HepG2 (cell line): ENCODE measurements at regions not wholly inside any gene's neighbourhood (a gene's known extent, or its start where the extent isn't known, plus 50 kb on each side); places are given as distances from the start of the nearest gene placed in this dataset.

Experiments used
- ATAC-seq: fragments of 200-7000 bp; cut with Tn5 transposase; 3 replicates; pipeline ENCODE4 v1.9.1; 2020; ENCODE audit warnings: mild to moderate bottlenecking, moderate library complexity
- BruUV-seq: library from RNA; stranded (reverse); fragments of 400-500 nt; replicated peaks from 2 replicates; lab custom pipeline; 2021; lab: Mats Ljungman, UMichigan
- CTCF ChIA-PET: fragments of 300-600 bp; formaldehyde crosslinking; extraction: SDS; loops from one replicate; lab custom pipeline; 2021; ENCODE audit warnings: low total read pairs, inconsistent platforms, low intra/inter-chr PET ratio; lab: Yijun Ruan, JAX
- POLR2A ChIA-PET: fragments of 350-600 bp; sonication (Branson Sonifier 250); formaldehyde crosslinking; loops from one replicate; lab custom pipeline; 2020; ENCODE audit warnings: antibody characterized with exemption, inconsistent platforms; lab: Yijun Ruan, JAX
- DNase-seq: peaks from one replicate; pipeline ENCODE4 v3.0.0-alpha.2; 2015; ENCODE audit warnings: low spot score
- FAIRE-seq: peaks from 3 replicates; lab custom pipeline; 2011; peaks lifted over from hg19 to GRCh38; lab: Jason Lieb, UNC
- H2AFZ ChIP-seq: one replicate; pipeline ENCODE4 v1.6.1; 2011; ENCODE audit warnings: low read length, inconsistent platforms
- H3K27ac ChIP-seq: fragments of 300-600 bp; 3 replicates; pipeline ENCODE4 v1.8.0; 2011; ENCODE audit warnings: mixed run types, mild to moderate bottlenecking, mixed read lengths, low read length, inconsistent platforms; ENCODE audit not compliant: insufficient read depth; ENCODE audit errors: extremely low read length
- H3K27me3 ChIP-seq, 2 experiments: fragments of 200-600 bp in 1 of 2; 2 replicates in 1 of 2; 3 replicates in 1 of 2; pipeline versions ENCODE4 v1.6.0 to v1.8.0; 2011; ENCODE audit warnings: low read length in 2 of 2, mild to moderate bottlenecking in 2 of 2, moderate library complexity in 2 of 2, inconsistent platforms in 1 of 2; ENCODE audit not compliant: insufficient read depth in 2 of 2, control insufficient read depth in 1 of 2
- H3K36me3 ChIP-seq, 2 experiments: fragments of 200-600 bp in 1 of 2; replicated peaks in 1 of 2; 2 replicates in 1 of 2; 3 replicates in 1 of 2; pipeline versions ENCODE4 v1.5.1 to v1.8.0; 2011; ENCODE audit warnings: low read length in 2 of 2, inconsistent platforms in 1 of 2; ENCODE audit not compliant: insufficient read depth in 2 of 2, control insufficient read depth in 1 of 2
- H3K4me1 ChIP-seq: 2 replicates; pipeline ENCODE4 v1.5.1; 2012; ENCODE audit warnings: low read length, inconsistent platforms; ENCODE audit not compliant: insufficient read depth
- H3K4me2 ChIP-seq: 2 replicates; pipeline ENCODE4 v1.6.0; 2011; ENCODE audit warnings: low read depth, low read length, inconsistent platforms
- H3K4me3 ChIP-seq, 3 experiments: fragments of 200-600 bp in 1 of 3; sonication (generic), shearing (Covaris generic) in 1 of 3; replicated peaks in 1 of 3; 2 replicates each; pipeline ENCODE4 v1.5.1; 2011 to 2016; ENCODE audit warnings: low read length in 3 of 3, inconsistent platforms in 2 of 3, low read depth in 2 of 3, mild to moderate bottlenecking in 2 of 3, control low read depth in 1 of 3, mixed read lengths in 1 of 3; ENCODE audit not compliant: insufficient read depth in 1 of 3
- H3K79me2 ChIP-seq: one replicate; pipeline ENCODE4 v1.6.1; 2011; ENCODE audit warnings: low read length, inconsistent platforms; ENCODE audit not compliant: insufficient read depth
- H3K9ac ChIP-seq: 2 replicates; pipeline ENCODE4 v1.6.0; 2011; ENCODE audit warnings: mild to moderate bottlenecking, low read depth, low read length, inconsistent platforms; ENCODE audit not compliant: insufficient read depth
- H3K9me3 ChIP-seq: 2 replicates; pipeline ENCODE4 v1.5.1; 2012; ENCODE audit warnings: mild to moderate bottlenecking, low read length
- H4K20me1 ChIP-seq: 2 replicates; pipeline ENCODE4 v1.6.0; 2011; ENCODE audit warnings: inconsistent platforms, mild to moderate bottlenecking, low read length, moderate library complexity; ENCODE audit not compliant: insufficient read depth
- ATF1 ChIP-seq: IDR thresholded peaks from 2 replicates; pipeline ENCODE4 v1.6.1; 2016; ENCODE audit warnings: mild to moderate bottlenecking, control low read depth
- CTCF ChIP-seq: sonication (generic); formaldehyde crosslinking; IDR thresholded peaks from 2 replicates; pipeline ENCODE4 v1.5.0; 2020; ENCODE audit warnings: mild to moderate bottlenecking, missing genetic modification reagents, moderate library complexity
- FUBP1 ChIP-seq: sonication (generic); formaldehyde crosslinking; IDR thresholded peaks from 2 replicates; pipeline ENCODE4 v1.5.1; 2020; ENCODE audit warnings: missing genetic modification reagents, mild to moderate bottlenecking, borderline replicate concordance
- HBP1 ChIP-seq: IDR thresholded peaks from 2 replicates; pipeline ENCODE4 v1.6.1; 2016; ENCODE audit warnings: low read depth, control low read depth
- KAT2B ChIP-seq: fragments of 150-350 bp; IDR thresholded peaks from 2 replicates; pipeline ENCODE4 v1.6.1; 2014; ENCODE audit warnings: low read depth, low read length, borderline replicate concordance
- ZFP41 ChIP-seq: sonication (generic); formaldehyde crosslinking; IDR thresholded peaks from 2 replicates; pipeline ENCODE4 v1.4.0; 2020; ENCODE audit warnings: mild to moderate bottlenecking, missing genetic modification reagents, borderline replicate concordance
- ZNF205 ChIP-seq: IDR thresholded peaks from 2 replicates; pipeline ENCODE4 v1.6.1; 2018; ENCODE audit warnings: missing biosample characterization, missing genetic modification reagents
- ZNF354B ChIP-seq: sonication (generic); formaldehyde crosslinking; IDR thresholded peaks from 2 replicates; pipeline ENCODE4 v1.8.0; 2022; ENCODE audit warnings: mild to moderate bottlenecking, missing genetic modification reagents
- ZNF432 ChIP-seq: sonication (generic); formaldehyde crosslinking; IDR thresholded peaks from 2 replicates; pipeline ENCODE4 v1.5.0; 2020; ENCODE audit warnings: missing genetic modification reagents, mild to moderate bottlenecking, borderline replicate concordance
- ZNF678 ChIP-seq: sonication (generic); formaldehyde crosslinking; IDR thresholded peaks from 2 replicates; pipeline ENCODE4 v1.4.0; 2020; ENCODE audit warnings: mild to moderate bottlenecking, missing genetic modification reagents
- ZNF746 ChIP-seq: sonication (generic); formaldehyde crosslinking; IDR thresholded peaks from 2 replicates; pipeline ENCODE4 v1.8.0; 2022; ENCODE audit warnings: mild to moderate bottlenecking, missing genetic modification reagents
- ZNF747 ChIP-seq: sonication (generic); formaldehyde crosslinking; IDR thresholded peaks from 2 replicates; pipeline ENCODE4 v1.8.1; 2023; ENCODE audit warnings: missing genetic modification reagents, mild to moderate bottlenecking, borderline replicate concordance
- WGBS: methylation state at CpG from one replicate; pipeline ENCODE4 v1.1.6; 2017; ENCODE audit warnings: low lambda C conversion rate; 5-methylcytosine and 5-hydroxymethylcytosine counted together
- in situ Hi-C: cut with HindIII; loops from 2 replicates; pipeline ENCODE4 v1.10.0; 2017; ENCODE audit warnings: low pct_unique_long_range_greater_than_20kb; ENCODE audit not compliant: extremely low pct_ligation_motif_present
- intact Hi-C: fragments of 100-400 bp; cut with micrococcal nuclease; formaldehyde crosslinking; loops from one replicate; pipeline ENCODE4 v1.10.0; 2022; ENCODE audit not compliant: unreplicated experiment
- TF ChIP-seq, protein P1 (sequence below): sonication (generic); formaldehyde crosslinking; IDR thresholded peaks from 2 replicates; pipeline ENCODE4 v1.4.0; 2020; ENCODE audit warnings: missing genetic modification reagents, mild to moderate bottlenecking, borderline replicate concordance

DNA sequence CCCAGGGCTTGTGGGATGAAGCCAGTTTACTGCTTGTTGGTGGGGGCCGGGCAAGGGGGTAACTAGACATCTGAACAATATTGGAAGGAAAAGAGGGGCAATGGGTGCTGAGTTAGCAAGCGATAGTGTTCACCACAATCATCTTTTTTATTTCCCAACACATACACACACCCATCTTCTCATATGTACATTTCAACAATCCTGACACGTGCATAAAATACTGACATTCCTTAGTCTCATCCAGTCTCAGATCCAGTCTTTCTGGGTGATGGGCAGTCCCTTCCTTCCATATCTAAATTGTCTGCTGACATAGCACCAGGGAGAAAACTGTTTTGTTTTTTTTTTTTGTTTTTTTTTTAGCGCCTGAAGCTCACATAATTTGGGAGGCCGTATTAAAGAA, 333.6 kb upstream of the TRPC7 start:
- Histone ChIP-seq H2AFZ (no peak overlapping the region), H3K27me3 (no peaks in the 10 kb centered on the region; a peak in 1 of 5 replicates), H3K36me3 (no peaks in the 10 kb centered on the region), H3K9ac (no peak overlapping the region), H3K79me2 (no peaks in the 10 kb centered on the region), H3K27ac (no peak overlapping the region), H3K4me3 (no peak overlapping the region), H3K4me1 (no peaks in the 10 kb centered on the region), H3K4me2 (no peak overlapping the region), H3K9me3 (no peaks in the 10 kb centered on the region), H4K20me1 (no peaks in the 10 kb centered on the region)
- in situ Hi-C loops, result no loop called here
- ChIA-PET POLR2A (no interaction called here), CTCF (no interaction called here)
- no peak for DNase-seq
- FAIRE-seq, result no peak
- TF ChIP-seq ZNF746 (no peak), ATF1 (CRISPR knock-in tag) (no peak)
- TF ChIP-seq, protein P1, sequence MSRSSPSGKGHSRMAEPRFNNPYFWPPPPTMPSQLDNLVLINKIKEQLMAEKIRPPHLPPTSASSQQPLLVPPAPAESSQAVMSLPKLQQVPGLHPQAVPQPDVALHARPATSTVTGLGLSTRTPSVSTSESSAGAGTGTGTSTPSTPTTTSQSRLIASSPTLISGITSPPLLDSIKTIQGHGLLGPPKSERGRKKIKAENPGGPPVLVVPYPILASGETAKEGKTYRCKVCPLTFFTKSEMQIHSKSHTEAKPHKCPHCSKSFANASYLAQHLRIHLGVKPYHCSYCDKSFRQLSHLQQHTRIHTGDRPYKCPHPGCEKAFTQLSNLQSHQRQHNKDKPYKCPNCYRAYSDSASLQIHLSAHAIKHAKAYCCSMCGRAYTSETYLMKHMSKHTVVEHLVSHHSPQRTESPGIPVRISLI (CRISPR knock-in tag), result no peak
- intact Hi-C loops, result loop anchor here (10.0 kb wide), 1 partner anchor 334 kb away; the partner anchor contains the start of gene TRPC7
- BruUV-seq, result no TSS peak
- ATAC-seq, result no peak
- WGBS, result 23% methylated on average over 5 of the region's 5 CpGs

DNA sequence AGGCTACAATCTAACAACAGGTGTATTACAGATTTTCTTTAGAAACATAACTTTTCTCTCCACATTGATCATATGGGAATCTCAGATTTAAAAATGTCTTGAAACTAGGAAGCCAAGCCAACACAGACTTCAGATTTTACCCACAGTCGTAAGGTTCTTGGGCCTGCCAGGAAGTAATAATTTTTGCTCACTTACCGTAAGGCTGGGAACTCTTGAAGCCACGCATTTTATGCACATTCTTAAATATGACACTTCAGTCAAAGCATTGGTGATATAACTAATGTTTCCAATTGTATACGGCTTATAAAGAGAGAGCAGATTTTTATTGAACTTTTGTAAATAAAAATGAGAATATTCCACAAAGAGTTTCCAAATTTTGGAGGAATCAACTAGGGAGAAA, 328.9 kb upstream of the TRPC7 start:
- Histone ChIP-seq H4K20me1 (no peaks in the 10 kb centered on the region), H3K4me2 (no peak overlapping the region), H2AFZ (no peak overlapping the region), H3K27ac (no peak overlapping the region), H3K9ac (no peak overlapping the region), H3K9me3 (peaks cover 4% of the 10 kb centered on the region; the same call in 1 of the 2 replicates), H3K79me2 (no peaks in the 10 kb centered on the region), H3K36me3 (no peaks in the 10 kb centered on the region), H3K4me1 (no peaks in the 10 kb centered on the region), H3K27me3 (no peaks in the 10 kb centered on the region; a peak in 1 of 5 replicates), H3K4me3 (no peak overlapping the region)
- TF ChIP-seq ZNF205, result no peak
- no peak for TF ChIP-seq FUBP1
- no peak for TF ChIP-seq HBP1 (CRISPR knock-in tag)
- TF ChIP-seq ZNF432 (CRISPR knock-in tag), result no peak
- no peak for TF ChIP-seq ZNF747 (CRISPR knock-in tag)
- TF ChIP-seq ZFP41 (CRISPR knock-in tag), result no peak
- no peak for TF ChIP-seq ZNF678
- TF ChIP-seq ZNF354B (CRISPR knock-in tag), result no peak
- TF ChIP-seq CTCF (CRISPR knock-in tag), result no peak
- no peak for TF ChIP-seq KAT2B
- FAIRE-seq (no peak), DNase-seq (no peak), ATAC-seq (no peak)
- POLR2A ChIA-PET, result no interaction called here
- in situ Hi-C loops (no loop called here), intact Hi-C loops (loop anchor here (10.0 kb wide), 1 partner anchor 329 kb away; the partner anchor contains the start of gene TRPC7)
- BruUV-seq, result no TSS peak
- CTCF ChIA-PET, result no interaction called here
- 15% methylated on average over 4 of the region's 4 CpGs for WGBS
